ENCODE measurements at regions not wholly inside any gene's neighbourhood (a gene's known extent, or its start where the extent isn't known, plus 50 kb on each side); places are given as distances from the start of the nearest gene placed in this dataset.
"Not testable (repeated sequence)": the region's sequence is repeated elsewhere in the genome, so short reads cannot be mapped to it uniquely, and the experiment has no call there.

DNA sequence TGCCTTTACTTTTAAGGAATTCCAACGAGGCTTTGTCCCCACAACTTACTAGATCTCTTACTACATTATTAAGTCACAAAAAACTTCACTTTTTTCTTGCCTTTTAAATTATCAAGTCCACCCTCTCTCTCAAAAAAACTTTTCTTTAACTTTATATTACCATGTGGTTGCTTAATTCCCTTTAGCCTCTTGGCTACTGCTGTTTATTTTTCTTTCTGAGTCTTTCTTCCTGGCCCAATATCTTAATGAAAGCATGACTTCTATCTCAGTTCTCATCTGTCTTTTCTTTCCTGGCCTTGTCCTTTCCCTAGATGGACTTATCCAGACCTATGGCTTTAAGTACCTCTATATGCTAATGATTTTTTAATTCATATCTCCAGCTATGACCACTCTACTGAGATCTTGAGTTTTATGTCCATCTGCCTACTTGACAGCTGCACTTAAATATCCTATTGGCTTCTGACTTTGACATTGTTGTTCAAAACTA, 710.5 kb downstream of the RFPL4B start:
- Mint-ChIP-seq H3K36me3 (ENCODE audit: insufficient read depth) (no peaks in the 10 kb centered on the region), H3K27ac (ENCODE audit: low read depth) (no peak overlapping the region), H3K27me3 (no peaks in the 10 kb centered on the region), H3K4me3 (no peak overlapping the region), H3K9me3 (peaks cover 5% of the 10 kb centered on the region), H3K4me1 (no peaks in the 10 kb centered on the region)
- DNase-seq (ENCODE audit: low spot score in 2 of 2) (no peak), ATAC-seq (replicated peaks; ENCODE audit: extremely low read depth, poor library complexity, severe bottlenecking) (no peak)

DNA sequence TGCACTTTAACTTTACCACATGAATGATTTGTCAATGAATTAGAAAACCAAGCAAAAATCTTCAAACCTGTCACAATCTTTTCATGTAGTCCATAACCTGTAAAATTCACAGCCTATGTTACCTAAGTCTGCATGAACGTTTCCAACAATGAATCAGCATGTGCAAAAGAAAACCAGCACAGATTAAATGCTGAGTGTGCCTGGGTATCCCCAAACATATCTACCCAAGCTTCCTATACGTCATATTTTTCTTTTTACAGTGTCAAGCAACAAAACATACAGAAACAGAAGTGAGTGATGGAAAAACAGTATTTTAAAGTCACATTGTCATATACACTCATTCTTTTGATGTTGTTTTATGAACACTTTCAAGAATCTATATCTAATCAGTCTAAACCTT, 713.5 kb downstream of the RFPL4B start:
- ATAC-seq (replicated peaks; ENCODE audit: extremely low read depth, poor library complexity, severe bottlenecking) (no peak), DNase-seq (ENCODE audit: low spot score in 2 of 2) (no peak)
- Mint-ChIP-seq H3K4me3 (no peak overlapping the region), H3K36me3 (ENCODE audit: insufficient read depth) (no peaks in the 10 kb centered on the region), H3K9me3 (peaks cover 9% of the 10 kb centered on the region), H3K27me3 (no peaks in the 10 kb centered on the region), H3K27ac (ENCODE audit: low read depth) (no peak overlapping the region), H3K4me1 (no peaks in the 10 kb centered on the region)

DNA sequence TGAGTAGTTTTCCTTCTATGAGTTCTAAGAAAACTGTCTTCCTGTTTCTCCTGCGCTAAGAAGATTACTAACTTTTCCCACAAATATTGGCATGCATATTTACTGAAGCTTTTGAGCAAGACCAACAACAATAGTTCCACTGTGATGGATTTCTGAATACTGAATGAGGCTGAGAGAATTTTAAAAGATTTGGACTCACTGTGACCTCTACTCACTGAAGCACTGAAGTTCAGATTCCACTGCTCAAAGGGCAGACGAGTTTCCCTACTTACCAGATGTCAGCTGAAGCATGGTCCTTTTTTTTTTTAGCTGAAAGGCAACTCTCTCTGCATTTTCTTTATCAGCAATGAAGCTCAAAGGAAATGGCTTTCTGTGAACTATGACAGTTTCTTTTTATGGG, 718.5 kb downstream of the RFPL4B start:
- Mint-ChIP-seq H3K4me3 (no peak overlapping the region), H3K27me3 (no peaks in the 10 kb centered on the region), H3K27ac (ENCODE audit: low read depth) (no peak overlapping the region), H3K9me3 (peaks cover 7% of the 10 kb centered on the region), H3K4me1 (no peaks in the 10 kb centered on the region), H3K36me3 (ENCODE audit: insufficient read depth) (no peaks in the 10 kb centered on the region)
- DNase-seq (ENCODE audit: low spot score in 2 of 2) (no peak), ATAC-seq (replicated peaks; ENCODE audit: extremely low read depth, poor library complexity, severe bottlenecking) (no peak)

DNA sequence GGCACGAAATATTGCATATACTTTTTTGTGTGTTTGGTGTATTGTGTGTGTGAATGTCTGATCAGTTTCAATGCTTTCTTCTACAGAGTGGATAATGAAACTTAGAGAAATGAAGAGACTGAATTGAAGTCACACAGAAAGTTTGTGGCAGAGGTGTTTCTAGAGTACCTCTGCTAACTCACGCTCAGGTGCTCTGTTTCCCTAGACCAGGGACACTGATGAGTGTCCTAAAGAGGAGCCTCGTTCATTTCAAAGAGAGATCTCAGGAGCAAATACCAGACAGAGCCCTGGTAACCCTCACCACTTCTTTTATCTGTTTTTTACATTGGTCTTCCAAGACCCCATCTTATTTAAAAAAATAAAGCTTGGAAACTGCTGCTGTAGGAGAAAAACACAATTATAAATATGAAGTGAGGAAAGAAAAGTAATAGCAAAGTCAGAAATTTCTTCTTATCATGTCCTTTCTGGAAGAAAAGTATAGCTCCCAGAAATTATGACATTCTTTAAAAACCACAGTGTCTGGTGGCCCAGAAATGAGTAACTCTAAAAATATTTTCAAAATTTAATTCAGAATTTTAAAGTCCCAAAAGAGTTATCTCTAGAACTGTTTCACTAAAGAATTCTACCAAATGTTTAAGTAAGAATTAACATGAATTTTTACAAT, 720.6 kb downstream of the RFPL4B start:
- Mint-ChIP-seq H3K9me3 (peaks cover 10% of the 10 kb centered on the region), H3K4me3 (no peak overlapping the region)

DNA sequence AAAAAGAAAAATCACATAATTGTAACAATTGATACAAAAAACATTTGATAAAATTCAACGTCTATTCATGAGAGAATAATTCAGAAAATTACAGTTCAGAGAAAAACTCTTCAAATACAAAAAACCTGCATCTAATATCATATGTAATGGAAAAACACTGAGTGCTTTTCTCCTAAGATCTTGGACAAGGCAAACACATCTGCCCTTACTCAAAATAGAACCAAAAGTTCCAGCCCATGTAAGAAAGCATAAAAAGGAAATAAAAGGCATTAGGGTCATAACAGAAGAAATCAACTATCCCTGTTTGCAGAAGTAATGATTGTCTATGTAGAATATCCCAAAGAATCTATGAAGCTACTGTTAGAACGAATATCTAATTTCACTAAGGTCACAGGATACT, 721.4 kb downstream of the RFPL4B start:
- Mint-ChIP-seq H3K27me3 (no peaks in the 10 kb centered on the region), H3K9me3 (peaks cover 7% of the 10 kb centered on the region), H3K36me3 (ENCODE audit: insufficient read depth) (no peaks in the 10 kb centered on the region), H3K27ac (ENCODE audit: low read depth) (no peak overlapping the region), H3K4me1 (no peaks in the 10 kb centered on the region), H3K4me3 (no peak overlapping the region)
- ATAC-seq (replicated peaks; ENCODE audit: extremely low read depth, poor library complexity, severe bottlenecking), result no peak
- DNase-seq (ENCODE audit: low spot score in 2 of 2), result no peak

More for the DNA sequence above, 720.6 kb downstream of the RFPL4B start:
- H3K27ac Mint-ChIP-seq (ENCODE audit: low read depth), result no peak overlapping the region
- ATAC-seq (replicated peaks; ENCODE audit: extremely low read depth, poor library complexity, severe bottlenecking) (no peak), DNase-seq (ENCODE audit: low spot score in 2 of 2) (no peak)
- H3K27me3 Mint-ChIP-seq, result no peaks in the 10 kb centered on the region
- no peaks in the 10 kb centered on the region for H3K4me1 Mint-ChIP-seq
- no peaks in the 10 kb centered on the region for H3K36me3 Mint-ChIP-seq (ENCODE audit: insufficient read depth)

DNA sequence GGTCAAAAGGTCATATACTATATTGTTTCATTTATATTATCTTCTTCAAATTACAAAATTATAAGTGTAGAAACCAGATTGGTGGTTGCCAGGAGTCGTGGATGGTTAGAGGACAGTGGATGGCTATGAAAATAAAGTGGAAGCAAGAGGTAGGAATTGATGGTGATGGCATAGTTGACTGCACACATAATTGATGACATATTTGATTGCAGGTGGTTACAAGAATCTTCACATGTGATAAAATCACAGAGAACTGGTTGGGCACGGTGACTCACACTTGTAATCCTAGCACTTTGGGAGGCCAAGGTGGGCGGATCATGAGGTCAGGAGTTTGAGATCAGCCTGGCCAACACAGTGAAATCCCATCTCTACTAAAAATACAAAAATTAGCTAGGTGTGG, 723.6 kb downstream of the RFPL4B start:
- peaks cover 11% of the 10 kb centered on the region for H3K9me3 Mint-ChIP-seq
- not testable (repeated sequence) for H3K36me3 Mint-ChIP-seq (ENCODE audit: insufficient read depth); H3K4me3 Mint-ChIP-seq; H3K4me1 Mint-ChIP-seq; ATAC-seq (replicated peaks; ENCODE audit: extremely low read depth, poor library complexity, severe bottlenecking); H3K27ac Mint-ChIP-seq (ENCODE audit: low read depth); DNase-seq (ENCODE audit: low spot score in 2 of 2); H3K27me3 Mint-ChIP-seq

DNA sequence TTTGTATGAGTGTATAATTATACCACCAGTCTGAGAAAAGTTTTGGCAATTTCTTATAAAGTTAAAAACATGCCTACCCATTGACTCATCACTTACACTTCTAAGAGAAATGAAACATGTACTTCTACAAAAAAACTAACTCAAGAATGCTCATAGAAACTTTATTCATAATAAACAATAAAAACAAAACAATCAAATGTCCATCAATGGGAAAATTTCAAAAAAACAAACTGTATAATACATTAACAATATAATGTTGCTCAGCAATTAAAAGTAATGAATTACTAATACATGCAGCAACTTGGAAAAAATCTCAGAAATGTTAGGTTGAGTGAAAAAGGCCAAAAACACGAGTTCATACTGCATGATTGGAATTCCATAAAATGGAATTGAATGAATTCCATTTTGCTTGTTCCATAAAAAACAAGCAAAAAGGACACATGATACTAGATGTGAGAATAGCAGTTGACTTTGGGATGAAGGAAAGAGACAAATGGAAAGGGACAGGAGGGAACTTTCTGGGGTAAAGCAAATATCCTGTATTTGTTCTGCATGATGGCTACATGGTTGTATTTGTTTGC, 726.6 kb downstream of the RFPL4B start:
- no peak overlapping the region for H3K27ac Mint-ChIP-seq (ENCODE audit: low read depth)
- no peaks in the 10 kb centered on the region for H3K36me3 Mint-ChIP-seq (ENCODE audit: insufficient read depth)
- H3K27me3 Mint-ChIP-seq, result no peaks in the 10 kb centered on the region
- no peak overlapping the region for H3K4me3 Mint-ChIP-seq
- no peak for DNase-seq (ENCODE audit: low spot score in 2 of 2)
- no peak for ATAC-seq (replicated peaks; ENCODE audit: extremely low read depth, poor library complexity, severe bottlenecking)
- H3K4me1 Mint-ChIP-seq, result no peaks in the 10 kb centered on the region
- peaks cover 35% of the 10 kb centered on the region for H3K9me3 Mint-ChIP-seq

DNA sequence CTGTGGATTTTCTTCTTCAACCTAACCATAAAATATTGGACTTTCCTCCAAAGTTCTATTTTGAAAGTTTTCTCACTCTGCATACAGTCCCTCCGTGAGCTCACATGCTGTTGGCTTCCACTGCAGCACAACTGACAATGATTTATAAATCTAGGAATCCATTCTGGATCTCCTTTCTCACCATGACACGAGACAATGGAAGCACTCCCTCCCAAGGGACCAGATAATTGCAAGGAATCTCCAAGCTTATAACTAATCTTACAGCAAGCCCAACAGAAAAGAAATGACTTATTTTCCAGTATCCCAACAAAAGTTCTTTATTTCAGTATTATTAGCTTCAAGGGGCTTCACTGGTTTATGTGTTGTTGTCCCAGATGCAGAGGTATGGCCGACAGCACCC, 729.0 kb downstream of the RFPL4B start:
- H3K9me3 Mint-ChIP-seq, result peaks cover 29% of the 10 kb centered on the region
- H3K4me3 Mint-ChIP-seq, result no peak overlapping the region
- no peak for DNase-seq (ENCODE audit: low spot score in 2 of 2)
- H3K4me1 Mint-ChIP-seq, result no peaks in the 10 kb centered on the region
- H3K36me3 Mint-ChIP-seq (ENCODE audit: insufficient read depth), result no peaks in the 10 kb centered on the region
- H3K27ac Mint-ChIP-seq (ENCODE audit: low read depth), result no peak overlapping the region
- no peak for ATAC-seq (replicated peaks; ENCODE audit: extremely low read depth, poor library complexity, severe bottlenecking)
- no peaks in the 10 kb centered on the region for H3K27me3 Mint-ChIP-seq

DNA sequence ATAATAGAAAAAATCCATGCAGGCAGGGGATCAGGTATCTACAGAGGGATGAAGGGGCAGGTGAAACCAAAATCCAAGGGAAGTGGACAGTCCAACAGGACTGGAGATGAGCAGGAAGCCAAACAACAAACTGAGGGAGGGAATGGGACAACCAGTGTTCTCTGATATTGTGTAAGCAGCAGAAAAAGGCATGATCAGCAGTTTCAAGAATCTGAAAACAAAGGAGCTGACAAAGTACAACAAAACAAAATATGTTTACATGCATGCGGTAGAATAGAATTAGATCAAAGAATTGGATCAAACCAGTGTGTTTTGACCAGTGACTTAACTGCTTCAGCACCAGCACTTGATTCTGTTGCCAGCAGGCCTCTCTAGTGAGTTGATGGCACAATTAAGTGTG, 729.7 kb downstream of the RFPL4B start:
- DNase-seq (ENCODE audit: low spot score in 2 of 2) (no peak), ATAC-seq (replicated peaks; ENCODE audit: extremely low read depth, poor library complexity, severe bottlenecking) (no peak)
- H3K4me1 Mint-ChIP-seq, result no peaks in the 10 kb centered on the region
- no peaks in the 10 kb centered on the region for H3K27me3 Mint-ChIP-seq
- peaks cover 29% of the 10 kb centered on the region for H3K9me3 Mint-ChIP-seq
- no peak overlapping the region for H3K4me3 Mint-ChIP-seq
- no peak overlapping the region for H3K27ac Mint-ChIP-seq (ENCODE audit: low read depth)
- no peaks in the 10 kb centered on the region for H3K36me3 Mint-ChIP-seq (ENCODE audit: insufficient read depth)

DNA sequence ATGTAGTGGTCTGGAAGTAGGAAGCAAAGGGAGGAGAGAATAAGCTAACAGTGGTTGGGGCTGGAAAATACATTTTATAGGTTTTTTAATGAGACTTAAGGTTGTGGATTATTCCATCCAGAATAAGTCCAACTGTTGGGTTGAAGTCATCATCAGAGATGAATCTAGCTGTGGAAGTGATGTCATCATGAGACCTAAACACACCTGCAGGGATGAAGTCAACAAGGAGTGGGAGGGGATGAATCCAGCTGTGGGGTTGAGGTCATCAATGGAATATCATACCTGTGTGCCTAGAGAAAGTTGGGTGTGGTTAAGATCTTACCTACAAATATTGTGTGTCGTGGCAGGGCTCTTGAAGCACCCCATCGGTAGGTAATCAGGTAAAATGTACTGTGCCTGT, 730.7 kb downstream of the RFPL4B start:
- H3K4me3 Mint-ChIP-seq, result no peak overlapping the region
- no peaks in the 10 kb centered on the region for H3K27me3 Mint-ChIP-seq

DNA sequence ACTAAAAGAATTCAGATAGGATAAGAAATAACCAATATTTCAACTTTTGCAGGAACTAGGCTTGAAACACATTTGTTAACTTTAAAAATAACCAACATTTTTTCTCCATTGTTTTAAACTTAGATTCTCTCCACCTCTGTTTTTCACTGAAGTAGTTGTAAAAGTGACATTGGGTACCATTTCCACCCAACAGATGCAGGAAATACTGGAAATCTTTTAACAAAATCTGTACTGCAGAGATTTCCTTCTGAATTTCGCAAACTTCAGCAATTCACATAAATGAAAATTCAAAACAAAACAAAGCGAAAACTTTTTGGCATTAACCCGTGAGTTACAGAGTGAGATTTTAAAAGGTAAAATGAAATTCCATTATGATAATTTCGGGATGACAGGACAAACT, 731.7 kb downstream of the RFPL4B start:
- Mint-ChIP-seq H3K4me3 (no peak overlapping the region), H3K27ac (ENCODE audit: low read depth) (no peak overlapping the region), H3K9me3 (peaks cover 29% of the 10 kb centered on the region), H3K27me3 (no peaks in the 10 kb centered on the region), H3K4me1 (no peaks in the 10 kb centered on the region), H3K36me3 (ENCODE audit: insufficient read depth) (no peaks in the 10 kb centered on the region)
- ATAC-seq (replicated peaks; ENCODE audit: extremely low read depth, poor library complexity, severe bottlenecking) (no peak), DNase-seq (ENCODE audit: low spot score in 2 of 2) (no peak)

More for the DNA sequence above, 730.7 kb downstream of the RFPL4B start:
- Mint-ChIP-seq H3K9me3 (peaks cover 29% of the 10 kb centered on the region), H3K27ac (ENCODE audit: low read depth) (no peak overlapping the region), H3K36me3 (ENCODE audit: insufficient read depth) (no peaks in the 10 kb centered on the region), H3K4me1 (no peaks in the 10 kb centered on the region)
- no peak for ATAC-seq (replicated peaks; ENCODE audit: extremely low read depth, poor library complexity, severe bottlenecking)
- no peak for DNase-seq (ENCODE audit: low spot score in 2 of 2)

DNA sequence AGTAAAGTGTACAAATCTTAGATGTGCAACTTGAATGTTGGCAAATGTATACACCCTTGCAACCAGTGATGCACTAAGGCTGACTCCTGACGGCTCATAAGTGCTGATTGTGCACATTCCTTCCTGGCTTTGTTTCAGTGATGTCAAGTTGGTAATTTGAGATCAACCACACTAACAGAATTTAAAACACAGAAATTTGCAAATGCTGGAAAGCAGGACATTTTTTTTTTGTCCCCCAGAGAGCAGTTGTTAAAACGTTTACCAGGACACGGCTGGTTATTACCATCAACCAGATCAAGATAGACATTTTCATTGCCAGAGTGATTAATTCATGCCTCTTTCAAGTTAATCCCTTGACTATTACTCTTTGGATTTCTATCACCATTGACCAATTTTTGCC, 735.6 kb downstream of the RFPL4B start:
- H3K9me3 Mint-ChIP-seq, result peaks cover 6% of the 10 kb centered on the region
- H3K27ac Mint-ChIP-seq (ENCODE audit: low read depth), result no peak overlapping the region
- no peak overlapping the region for H3K4me3 Mint-ChIP-seq
- ATAC-seq (replicated peaks; ENCODE audit: extremely low read depth, poor library complexity, severe bottlenecking) (no peak), DNase-seq (ENCODE audit: low spot score in 2 of 2) (no peak)
- no peaks in the 10 kb centered on the region for H3K27me3 Mint-ChIP-seq
- no peaks in the 10 kb centered on the region for H3K4me1 Mint-ChIP-seq
- H3K36me3 Mint-ChIP-seq (ENCODE audit: insufficient read depth), result no peaks in the 10 kb centered on the region

DNA sequence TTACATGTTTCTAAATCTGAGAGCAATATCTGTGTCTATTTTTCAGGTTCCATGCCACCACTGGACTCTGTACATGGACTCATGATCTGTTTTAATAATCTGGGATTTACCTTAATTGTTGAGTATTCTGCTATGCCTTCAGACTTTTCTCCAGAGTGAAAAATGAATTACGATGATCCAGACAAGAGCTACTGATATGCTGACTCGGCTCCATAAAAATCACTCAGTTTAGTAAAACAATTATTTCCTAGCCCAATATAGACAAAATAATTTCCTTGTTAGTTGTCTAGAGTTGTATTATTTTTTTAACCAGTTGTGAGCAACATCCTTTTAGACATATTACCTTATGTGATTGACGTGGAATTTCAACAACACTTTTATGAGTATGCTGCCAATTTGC, 736.8 kb downstream of the RFPL4B start:
- Mint-ChIP-seq H3K27me3 (no peaks in the 10 kb centered on the region), H3K4me1 (no peaks in the 10 kb centered on the region), H3K27ac (ENCODE audit: low read depth) (no peak overlapping the region), H3K36me3 (ENCODE audit: insufficient read depth) (no peaks in the 10 kb centered on the region), H3K9me3 (no peaks in the 10 kb centered on the region), H3K4me3 (no peak overlapping the region)
- no peak for ATAC-seq (replicated peaks; ENCODE audit: extremely low read depth, poor library complexity, severe bottlenecking)
- DNase-seq (ENCODE audit: low spot score in 2 of 2), result no peak

All from central memory CD8-positive, alpha-beta T cell (primary cell).